EH (cell line): ENCODE measurements at regions not wholly inside any gene's neighbourhood (a gene's known extent, or its start where the extent isn't known, plus 50 kb on each side); places are given as distances from the start of the nearest gene placed in this dataset.

ENCODE experiments used
- DNase-seq: peaks from one replicate; pipeline ENCODE4 v3.0.0-alpha.2; 2015; ENCODE audit warnings: low read depth

DNA sequence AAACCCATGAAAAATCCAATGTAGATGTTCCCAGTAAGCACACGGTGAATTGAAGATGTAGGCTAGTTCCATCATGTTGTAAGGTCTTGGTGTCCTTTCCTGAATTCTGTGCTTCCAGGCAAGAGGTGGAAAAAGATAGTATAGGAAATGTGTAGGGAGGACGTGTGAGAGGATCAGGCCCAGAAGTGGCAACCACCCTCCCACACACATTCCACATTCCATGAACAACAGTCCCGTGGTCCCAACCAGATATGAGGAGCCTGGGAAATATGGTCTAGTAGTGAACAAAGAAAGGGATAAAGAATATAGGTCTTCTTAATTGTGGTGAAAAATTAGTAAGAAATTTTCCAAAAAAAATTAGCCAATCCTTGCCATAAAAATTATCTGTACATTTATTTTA lies 1254.2 kb upstream of the SLC10A2 start:
- no peak for DNase-seq

DNA sequence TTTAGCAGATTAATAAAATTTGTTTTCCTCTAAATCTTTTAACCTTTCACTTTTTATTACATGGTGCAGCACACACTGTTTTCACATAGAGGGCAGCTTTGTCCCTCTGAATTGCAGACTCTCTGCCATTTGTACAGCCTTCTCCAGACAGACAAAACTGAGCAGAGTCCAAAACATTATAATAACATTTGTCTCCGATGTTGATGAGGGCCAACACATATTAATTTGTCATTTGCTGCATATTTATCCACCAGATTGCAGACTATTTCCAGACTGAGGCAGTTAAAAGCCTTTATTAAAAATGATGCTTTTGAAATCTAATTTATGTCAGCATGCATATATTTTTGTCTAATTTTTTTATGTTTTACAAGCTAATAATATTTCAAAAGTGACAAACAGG lies 1251.9 kb upstream of the SLC10A2 start:
- no peak for DNase-seq

DNA sequence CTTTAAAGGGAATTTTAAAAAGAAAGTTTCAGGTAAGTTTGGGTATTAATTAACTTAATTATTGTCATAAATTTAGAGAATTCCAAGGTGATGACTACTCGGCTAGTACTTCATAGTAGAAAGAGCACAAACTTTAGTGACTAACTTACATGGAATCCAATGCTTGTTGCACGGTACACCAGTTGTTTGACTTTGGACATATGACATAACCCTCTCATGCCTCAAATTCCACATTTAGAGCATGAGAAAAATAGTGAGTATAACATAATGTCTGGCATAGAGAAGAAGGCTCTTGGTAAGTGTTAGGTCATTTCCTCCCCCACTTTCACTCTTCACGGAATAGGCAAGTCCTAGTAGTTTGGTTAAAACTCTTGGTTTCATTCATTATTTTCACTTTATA lies 1249.4 kb upstream of the SLC10A2 start:
- peak; percentile 69 for DNase-seq

DNA sequence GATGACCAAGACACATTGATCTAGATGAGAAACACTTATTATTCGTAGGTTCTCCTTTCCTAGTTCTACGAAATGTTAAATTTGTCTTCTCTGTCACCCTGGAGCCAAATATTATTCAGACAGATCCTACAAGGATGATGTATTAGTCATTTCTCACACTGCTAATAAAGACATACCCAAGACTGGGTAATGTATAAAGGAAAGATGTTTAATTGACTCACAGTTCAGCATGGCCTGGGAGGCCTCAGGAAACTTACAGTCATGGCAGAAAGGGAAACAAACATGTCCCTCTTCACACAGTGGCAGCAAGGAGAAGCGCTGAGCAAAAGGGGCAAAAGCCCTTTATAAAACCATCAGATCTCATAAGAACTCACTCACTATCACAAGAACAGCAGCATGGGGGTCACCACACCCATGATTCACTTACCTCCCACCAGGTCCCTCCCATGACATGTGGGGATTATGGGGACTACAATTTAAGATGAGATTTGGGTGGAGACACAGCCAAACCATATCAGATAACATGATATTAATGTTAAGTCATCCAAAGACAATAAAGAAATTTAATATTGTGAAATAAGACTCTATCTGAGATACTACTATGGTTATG lies 1248.8 kb upstream of the SLC10A2 start:
- no peak for DNase-seq

DNA sequence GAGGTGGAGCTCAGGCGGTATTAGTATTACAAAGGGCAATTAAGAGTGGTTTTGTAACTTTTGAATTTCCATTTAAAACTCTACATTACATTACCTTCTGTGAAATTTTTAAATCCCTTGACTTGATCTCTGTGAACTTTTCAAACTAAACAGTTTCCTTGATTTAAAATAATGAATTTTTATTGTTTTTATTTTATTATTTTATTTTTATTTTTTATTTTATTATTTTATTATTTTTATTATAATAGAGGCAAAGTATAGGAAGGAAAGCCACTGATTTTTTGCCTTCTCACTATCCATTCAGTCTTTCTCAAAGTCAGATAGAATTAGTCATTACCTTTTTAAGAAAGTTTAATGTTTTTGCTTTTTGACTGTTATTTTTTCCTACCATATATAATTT lies 1248.1 kb upstream of the SLC10A2 start:
- no peak for DNase-seq

DNA sequence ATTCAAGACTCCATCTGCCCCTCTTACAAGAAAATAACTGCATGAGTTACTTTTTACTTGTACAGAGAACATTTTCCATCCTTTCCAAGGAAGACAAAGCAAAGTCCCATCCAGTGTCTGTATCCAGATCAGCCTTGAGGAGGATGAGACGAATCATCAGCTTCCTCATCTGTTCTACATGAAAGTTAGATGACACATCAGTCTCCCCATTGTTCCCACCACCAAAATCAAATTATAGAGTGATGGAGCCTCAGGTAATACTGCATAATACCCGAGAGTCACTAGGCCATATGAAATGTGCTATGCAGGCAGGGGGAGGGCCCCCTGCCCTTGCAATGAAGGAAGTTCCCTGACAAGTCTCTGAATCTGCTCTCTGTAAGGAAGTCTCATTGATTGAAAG lies 1244.6 kb upstream of the SLC10A2 start:
- no peak for DNase-seq

DNA sequence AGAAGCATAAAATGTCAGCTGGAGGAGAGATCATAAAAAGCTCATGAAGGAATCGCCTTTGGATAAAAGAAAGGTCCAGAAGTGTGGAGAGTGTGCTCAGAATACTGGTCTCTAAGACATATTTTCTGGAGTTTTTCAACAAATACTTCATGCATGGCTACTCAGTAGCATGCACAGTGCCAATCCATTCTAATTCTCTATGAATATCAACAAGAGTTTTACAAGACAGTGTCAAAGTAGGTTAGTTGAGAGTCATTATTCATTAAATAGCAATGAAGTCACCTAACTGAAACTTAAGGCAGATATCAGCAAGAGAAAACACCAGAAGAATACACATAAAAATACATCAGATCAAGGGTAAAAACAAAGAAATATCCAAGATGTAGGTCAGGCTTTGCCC lies 1243.2 kb upstream of the SLC10A2 start:
- DNase-seq = no peak

DNA sequence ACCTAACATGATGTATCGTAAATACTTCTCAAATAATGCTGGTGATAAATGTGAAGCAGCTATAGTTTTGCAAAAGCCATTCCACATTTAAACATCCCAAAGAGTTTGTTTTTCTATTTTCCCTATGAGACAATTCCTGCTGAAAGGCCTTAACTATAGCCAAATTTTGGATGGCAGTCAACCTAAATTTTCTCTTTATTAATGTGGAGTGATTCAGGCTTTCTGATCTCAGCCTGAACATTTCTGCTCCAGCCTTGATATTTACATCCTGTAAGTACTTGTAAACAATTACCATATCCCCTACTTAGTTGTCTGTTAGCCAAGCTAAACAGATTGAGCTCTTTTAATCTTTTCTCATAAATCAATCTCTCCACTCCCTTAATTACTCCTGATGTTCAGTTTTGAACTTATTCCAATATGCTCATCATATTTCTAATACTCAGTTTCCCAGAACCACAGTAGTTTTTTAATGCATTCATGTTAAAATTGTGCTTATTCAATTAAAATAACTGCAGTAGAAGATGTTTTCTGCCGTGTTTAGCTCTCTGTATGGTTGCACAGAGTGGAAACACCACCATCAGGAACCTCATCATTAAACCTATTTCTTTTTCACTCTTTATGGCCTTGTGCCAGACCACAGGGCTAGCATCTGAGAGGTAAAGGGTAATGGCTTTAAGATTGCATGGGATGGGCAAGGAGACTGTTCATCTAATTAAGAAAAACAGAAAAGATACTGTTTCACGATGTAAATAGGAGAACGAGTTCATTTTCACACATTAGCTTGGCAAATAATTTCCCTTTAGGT lies 1235.2 kb upstream of the SLC10A2 start:
- no peak for DNase-seq

DNA sequence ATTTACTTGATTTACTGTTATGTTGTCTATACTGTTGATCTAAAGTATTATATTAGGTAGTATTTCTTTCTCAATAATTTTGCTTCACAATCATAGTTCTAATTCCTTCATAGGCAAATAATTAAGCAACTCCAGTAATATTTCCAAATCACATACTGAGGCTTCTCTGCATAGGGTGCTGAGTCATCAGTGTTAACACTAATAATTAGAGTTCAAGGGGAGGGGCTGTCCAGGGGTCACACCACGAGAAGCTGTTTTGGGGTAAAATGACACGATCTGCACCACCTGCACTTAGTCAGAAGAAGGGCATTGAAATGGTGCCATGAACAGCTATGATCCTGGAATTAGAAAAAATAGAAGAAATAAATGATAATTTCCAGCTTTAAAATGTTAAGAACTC lies 1230.9 kb upstream of the SLC10A2 start:
- no peak for DNase-seq

DNA sequence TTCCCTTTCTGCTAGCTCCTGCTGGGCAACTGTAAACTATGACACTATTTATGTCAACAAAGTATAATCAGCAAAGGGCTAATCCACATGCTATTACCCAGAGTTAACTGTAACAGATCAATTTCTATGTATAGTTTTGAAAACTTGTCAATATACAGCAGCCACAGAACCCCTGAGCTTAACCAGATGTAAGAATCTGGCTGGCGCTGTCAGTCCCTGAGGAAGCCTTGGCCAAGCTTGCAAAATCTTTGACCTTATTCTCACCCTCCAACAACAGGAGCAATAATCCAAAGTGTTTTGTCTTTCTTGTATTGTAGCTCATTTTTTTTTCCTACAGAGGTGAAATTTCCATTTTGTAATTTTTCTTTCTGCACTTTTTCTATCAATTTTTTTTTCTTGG lies 1230.1 kb upstream of the SLC10A2 start:
- DNase-seq = no peak

DNA sequence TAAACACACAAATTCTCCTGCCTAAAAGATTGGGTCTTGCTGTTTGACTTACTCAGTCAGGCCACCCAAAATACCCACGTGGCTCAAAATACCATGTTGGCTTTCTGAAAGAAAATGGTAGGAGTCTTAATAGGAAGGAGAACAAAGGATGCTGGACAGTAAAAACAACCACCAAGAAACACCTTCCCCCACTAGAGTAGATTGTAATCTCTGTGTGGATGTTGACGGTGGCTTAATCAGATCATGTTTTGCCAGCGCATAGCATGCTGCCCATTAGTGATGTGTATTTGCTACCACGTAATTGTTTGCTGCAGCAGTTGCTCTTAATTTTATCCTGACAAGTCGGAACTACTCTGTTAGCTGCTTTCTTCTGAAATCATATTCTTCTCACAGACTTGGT lies 1229.3 kb upstream of the SLC10A2 start:
- DNase-seq = no peak

DNA sequence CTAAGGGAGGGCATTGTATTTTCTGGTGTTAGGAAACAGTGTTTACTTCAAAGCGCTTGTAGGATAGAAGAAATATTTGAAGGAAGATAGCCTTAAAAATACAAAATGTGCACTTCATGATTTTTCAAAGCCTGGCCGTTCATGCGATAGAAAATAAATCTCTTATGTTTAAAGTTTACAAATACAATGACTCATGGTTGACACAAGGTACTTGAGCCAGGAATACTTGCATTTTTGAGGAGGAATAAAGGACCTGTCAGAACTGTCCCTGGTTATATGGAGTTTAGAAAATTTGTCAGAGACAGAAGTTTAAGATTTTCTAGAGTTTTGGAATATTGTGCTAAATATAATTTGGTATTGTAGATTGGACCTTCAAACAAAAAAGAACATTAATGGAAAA lies 1223.2 kb upstream of the SLC10A2 start:
- no peak for DNase-seq

DNA sequence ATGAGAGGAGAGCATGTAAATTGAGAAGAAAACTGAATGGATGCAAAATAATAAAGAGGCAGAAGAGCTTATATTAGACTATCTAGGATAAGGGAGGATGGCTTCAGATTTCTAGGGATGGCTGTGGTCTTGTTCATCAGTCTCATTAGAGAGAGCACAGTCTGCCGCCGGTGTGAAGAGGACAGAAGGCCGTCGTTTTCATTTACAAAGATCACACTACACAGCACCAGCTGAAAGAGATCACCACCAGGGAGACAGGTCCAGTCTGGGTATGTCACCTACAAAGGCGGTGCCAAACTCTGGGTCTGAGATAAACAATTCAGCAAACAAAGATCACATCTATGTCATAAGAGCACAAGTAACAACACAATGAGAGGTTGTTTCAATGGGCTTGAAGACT lies 1222.3 kb upstream of the SLC10A2 start:
- no peak for DNase-seq

DNA sequence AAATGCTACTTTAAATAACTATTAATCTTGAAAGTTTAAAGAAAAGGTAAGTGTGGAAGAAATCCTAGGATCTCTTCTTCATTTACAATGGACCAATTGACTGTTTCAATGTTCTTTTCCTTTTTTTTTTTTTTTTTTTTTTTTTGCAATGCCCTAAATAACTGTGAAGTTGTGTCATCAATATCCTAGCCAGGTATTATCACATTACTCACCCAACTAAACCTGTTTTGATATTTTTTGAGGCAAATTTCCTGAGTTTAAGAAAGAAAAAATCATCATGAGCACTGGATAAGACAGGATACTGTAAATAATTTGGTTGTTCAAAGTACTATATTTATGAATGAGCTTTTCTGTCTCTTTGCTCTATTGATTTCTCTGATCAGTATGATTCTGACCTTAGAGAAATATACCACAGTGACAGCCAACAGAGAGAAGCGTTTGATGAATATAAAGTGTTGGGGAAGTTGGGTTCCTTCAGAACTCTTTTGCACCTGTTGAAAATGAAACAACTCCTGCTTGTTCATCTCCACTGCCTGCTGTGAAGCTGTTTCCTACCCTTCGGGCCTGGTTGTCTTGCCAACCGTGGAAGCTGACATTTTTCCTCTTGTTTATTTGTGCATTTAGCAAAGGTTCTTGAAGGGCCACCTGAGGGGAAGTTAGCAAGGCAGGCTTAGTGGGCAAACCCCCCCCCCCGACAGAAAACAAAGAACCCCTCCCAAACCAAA lies 1220.5 kb upstream of the SLC10A2 start:
- no peak for DNase-seq

DNA sequence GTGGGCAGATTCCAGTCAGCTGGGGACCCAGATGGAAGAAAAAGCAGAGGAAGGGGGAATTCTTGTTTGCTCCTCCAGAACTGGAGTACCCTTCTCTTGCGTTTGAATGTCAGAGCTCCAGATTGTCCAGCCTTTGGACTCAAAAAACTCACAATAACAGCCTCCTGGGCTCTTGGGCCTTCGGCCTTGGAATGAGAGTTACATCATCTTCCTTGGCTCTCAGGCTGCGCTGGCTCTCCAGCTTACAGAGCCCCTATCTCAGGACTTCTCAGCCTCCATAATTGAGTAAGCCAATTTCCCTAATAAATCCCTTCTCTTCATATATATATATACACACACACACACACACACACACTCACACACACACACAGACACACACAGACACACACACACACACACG lies 1215.7 kb upstream of the SLC10A2 start:
- no peak for DNase-seq

DNA sequence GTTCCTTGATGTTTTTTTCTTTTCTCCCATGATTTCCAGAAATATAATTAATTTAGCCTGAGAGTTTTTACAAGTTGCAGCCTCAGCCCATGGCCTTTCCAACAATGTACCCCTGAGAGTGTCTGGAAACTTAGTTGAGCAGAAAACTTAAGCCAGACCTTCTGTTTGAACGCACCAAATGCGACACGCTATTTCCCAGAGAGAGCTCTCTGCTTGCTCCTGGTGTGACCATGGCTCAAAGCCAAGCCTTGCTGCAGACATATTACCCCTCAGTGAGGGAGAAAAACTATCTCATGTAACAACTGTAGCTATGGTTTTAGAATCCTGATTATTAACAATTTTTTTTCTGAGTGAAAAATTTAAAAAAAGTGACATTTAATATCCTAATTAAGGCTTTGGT lies 1204.5 kb upstream of the SLC10A2 start:
- DNase-seq = no peak

DNA sequence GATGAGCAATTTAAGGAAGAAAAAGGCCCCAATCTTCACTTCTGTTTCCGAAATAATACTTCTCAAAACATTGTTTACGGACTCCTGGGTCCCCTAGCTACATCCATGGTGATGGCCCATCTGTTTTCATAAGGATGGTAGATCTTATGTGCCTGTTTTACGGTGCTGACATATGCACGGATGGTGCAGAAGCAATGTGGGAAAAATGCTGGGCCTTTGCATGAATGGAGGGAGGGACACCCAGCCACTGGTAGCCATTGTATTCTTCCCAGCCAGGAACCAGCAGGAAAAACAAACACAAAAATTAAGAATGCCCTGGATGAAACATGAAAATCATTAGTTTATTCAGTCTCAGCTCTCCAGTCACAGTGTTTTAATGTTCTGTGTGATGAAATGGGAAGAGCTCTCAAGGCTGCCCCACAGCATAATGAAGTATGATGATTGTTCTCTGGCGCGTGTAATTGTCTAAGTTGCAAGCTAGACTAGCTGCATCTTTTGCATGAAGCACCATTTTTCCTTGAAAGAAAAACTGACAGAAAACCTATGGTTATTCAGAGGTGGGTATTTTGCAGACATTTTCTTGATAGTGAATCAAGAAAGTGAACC lies 1201.1 kb upstream of the SLC10A2 start:
- DNase-seq = no peak

DNA sequence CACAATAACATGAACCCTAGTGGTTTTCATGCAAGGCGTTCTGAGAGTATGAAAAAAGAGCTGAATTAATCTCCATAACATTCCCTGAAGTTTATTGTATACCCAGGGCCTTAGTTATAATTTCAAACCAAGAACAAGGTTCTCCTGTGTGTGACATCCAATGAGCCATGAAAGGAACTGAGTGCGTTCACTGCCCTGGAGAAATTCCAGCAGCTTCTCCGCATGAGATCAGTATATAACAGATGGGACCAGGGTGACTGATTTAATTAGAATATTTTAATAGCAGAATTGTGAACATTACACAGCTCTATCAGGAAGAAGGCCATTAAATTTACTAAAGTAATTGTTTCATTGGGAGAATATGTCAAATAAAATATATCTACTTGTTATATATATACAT lies 1190.5 kb upstream of the SLC10A2 start:
- DNase-seq = no peak

DNA sequence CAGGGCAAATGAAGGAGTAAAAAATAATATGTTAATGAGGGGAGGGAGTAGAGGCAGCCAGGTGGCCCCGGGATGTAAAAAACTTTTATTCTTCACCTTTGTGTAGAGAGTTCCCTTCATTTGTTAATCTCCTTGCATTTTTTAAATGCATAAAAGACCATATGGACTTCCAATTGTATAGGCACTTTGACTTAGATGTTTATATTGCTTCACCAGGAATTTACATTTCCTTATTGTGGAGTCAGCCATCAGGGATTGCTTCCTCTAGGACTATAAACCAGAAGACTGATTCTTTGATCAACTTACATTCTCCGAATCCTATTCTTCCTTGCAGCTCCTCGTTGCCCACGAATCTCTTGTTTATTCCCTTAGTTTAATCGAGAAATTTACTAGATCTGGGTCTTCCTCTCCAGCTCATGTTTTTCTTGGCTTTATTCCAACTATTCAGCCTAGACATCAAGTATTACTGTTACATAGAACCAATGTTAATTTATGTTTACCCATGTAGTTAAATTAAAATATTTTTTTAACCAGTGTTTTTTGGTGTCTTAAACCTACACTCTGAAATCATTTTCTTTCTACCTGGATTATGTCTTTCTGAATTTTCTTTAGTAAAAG lies 1187.0 kb upstream of the SLC10A2 start:
- DNase-seq = no peak

DNA sequence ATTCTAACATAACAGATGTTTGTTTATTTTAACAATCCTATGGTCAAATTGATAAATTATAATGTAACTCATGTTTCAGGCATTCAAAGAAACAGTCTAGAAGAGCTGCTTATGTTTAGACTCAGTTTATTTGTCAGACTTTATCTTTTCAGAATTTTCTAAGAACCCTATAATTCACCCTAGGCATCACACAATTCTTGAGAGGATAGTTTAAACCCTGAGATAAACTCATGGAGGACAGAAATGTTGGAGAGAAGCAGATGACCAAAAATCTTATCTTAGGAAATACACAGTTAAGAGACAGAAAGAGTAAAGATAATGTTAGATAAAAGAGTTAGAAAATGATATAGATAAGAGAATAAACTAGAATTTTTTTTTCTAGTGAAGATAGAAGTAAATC lies 1185.7 kb upstream of the SLC10A2 start:
- no peak for DNase-seq

DNA sequence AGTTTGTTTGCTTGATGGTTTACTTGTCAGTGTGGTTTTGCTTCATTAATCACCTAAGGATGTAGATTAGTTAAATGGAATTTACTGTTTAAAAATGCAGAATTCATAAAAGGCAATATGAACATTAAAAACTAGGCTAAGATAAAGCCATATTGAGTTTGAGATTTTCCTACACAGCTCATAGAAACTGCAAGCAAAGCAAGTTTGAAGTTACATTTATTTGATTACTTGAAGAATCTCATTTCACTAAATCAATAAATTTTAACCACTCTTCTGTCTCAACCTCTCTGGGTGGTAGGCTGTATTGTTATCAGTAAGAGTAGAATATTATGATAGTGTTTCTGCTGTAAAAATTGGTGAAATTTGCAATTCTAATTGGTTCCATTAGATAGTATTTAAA lies 1180.7 kb upstream of the SLC10A2 start:
- DNase-seq = no peak

DNA sequence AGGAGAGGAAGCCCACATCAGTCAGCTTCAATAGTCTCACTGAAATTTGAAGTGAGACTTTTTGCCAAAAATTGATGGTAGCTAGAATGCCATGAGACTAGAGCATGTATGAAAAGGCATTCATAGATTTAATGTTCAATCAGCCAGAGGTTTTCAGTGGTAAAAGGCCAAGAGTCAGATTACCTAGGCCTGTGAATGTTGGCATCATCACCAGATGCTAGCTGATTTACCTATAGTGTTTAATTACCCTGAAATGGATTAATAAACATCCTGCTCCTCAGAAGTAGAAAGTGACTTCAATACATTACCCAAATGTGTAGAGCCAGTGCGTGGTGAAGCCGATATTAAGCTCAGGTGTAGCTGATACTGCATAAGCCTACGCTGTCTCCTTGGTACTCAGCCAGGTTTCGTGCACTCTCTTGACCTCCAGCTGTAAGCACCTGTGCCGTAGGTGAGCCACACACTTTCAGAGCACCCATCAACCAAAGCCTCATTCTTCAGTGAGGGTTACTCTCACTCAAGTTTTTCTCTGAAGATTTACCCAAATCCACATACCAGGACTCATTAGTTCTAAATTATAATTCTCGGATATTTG lies 1140.3 kb upstream of the SLC10A2 start:
- no peak for DNase-seq
